Ishikawa (cell line): ENCODE measurements at regions not wholly inside any gene's neighbourhood (a gene's known extent, or its start where the extent isn't known, plus 50 kb on each side); places are given as distances from the start of the nearest gene placed in this dataset.

Experiments used
- CEBPB ChIP-seq: IDR thresholded peaks from 2 replicates; pipeline ENCODE4 v1.6.1; 2012
- CREB1 ChIP-seq: IDR thresholded peaks from 2 replicates; pipeline ENCODE4 v1.6.1; 2012; ENCODE audit warnings: low read depth
- EP300 ChIP-seq: IDR thresholded peaks from 2 replicates; pipeline ENCODE4 v1.6.1; 2012; ENCODE audit warnings: borderline replicate concordance
- FOXM1 ChIP-seq: IDR thresholded peaks from 2 replicates; pipeline ENCODE4 v1.6.1; 2012; ENCODE audit warnings: low read depth, borderline replicate concordance
- RAD21 ChIP-seq: IDR thresholded peaks from 2 replicates; pipeline ENCODE4 v1.6.1; 2012; ENCODE audit warnings: low read depth
- ZBTB7A ChIP-seq: IDR thresholded peaks from 2 replicates; pipeline ENCODE4 v1.6.1; 2012; ENCODE audit warnings: low read depth
- TF ChIP-seq, protein P1 (sequence below): IDR thresholded peaks from 2 replicates; pipeline ENCODE4 v1.6.1; 2012
- TF ChIP-seq, protein P2 (sequence below): IDR thresholded peaks from 2 replicates; pipeline ENCODE4 v1.6.1; 2012; ENCODE audit warnings: low read depth, mild to moderate bottlenecking

DNA sequence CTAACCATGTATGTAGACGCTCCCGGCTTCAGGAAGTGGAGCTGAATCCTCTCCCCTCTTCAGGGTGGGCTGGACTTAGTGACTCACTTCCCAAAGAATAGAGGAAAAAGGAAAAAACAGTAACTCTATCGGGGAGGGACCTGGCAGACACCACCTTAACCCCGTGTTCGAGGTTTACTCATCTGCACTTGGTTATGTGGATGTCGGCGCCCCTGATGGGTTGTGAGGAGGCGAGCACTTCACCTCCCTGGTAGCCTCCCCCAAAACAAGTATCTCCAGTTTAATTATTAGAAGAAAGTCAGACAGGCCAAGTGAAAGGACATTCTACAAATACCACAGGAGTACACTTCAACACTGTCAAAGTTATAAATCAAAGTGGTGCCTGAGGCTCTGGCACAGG, 559.7 kb downstream of the TCERG1L start:
- no peak for TF ChIP-seq EP300
- no peak for TF ChIP-seq RAD21
- no peak for TF ChIP-seq ZBTB7A
- no peak for TF ChIP-seq CEBPB
- TF ChIP-seq, protein P1, sequence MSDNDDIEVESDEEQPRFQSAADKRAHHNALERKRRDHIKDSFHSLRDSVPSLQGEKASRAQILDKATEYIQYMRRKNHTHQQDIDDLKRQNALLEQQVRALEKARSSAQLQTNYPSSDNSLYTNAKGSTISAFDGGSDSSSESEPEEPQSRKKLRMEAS: no peak
- TF ChIP-seq CREB1: no peak
- TF ChIP-seq, protein P2, sequence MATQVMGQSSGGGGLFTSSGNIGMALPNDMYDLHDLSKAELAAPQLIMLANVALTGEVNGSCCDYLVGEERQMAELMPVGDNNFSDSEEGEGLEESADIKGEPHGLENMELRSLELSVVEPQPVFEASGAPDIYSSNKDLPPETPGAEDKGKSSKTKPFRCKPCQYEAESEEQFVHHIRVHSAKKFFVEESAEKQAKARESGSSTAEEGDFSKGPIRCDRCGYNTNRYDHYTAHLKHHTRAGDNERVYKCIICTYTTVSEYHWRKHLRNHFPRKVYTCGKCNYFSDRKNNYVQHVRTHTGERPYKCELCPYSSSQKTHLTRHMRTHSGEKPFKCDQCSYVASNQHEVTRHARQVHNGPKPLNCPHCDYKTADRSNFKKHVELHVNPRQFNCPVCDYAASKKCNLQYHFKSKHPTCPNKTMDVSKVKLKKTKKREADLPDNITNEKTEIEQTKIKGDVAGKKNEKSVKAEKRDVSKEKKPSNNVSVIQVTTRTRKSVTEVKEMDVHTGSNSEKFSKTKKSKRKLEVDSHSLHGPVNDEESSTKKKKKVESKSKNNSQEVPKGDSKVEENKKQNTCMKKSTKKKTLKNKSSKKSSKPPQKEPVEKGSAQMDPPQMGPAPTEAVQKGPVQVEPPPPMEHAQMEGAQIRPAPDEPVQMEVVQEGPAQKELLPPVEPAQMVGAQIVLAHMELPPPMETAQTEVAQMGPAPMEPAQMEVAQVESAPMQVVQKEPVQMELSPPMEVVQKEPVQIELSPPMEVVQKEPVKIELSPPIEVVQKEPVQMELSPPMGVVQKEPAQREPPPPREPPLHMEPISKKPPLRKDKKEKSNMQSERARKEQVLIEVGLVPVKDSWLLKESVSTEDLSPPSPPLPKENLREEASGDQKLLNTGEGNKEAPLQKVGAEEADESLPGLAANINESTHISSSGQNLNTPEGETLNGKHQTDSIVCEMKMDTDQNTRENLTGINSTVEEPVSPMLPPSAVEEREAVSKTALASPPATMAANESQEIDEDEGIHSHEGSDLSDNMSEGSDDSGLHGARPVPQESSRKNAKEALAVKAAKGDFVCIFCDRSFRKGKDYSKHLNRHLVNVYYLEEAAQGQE: no peak
- no peak for TF ChIP-seq FOXM1
